ENCODE measurements at regions not wholly inside any gene's neighbourhood (a gene's known extent, or its start where the extent isn't known, plus 50 kb on each side); places are given as distances from the start of the nearest gene placed in this dataset.
"Not testable (repeated sequence)": the region's sequence is repeated elsewhere in the genome, so short reads cannot be mapped to it uniquely, and the experiment has no call there.

GRCh38 chr10:118948786-118949185 is 80.7 kb upstream of the NANOS1 start:
- no peak for DNase-seq (ENCODE audit: low spot score)

GRCh38 chr10:118950190-118950680 is 79.3 kb upstream of the NANOS1 start:
- DNase-seq (ENCODE audit: low spot score), result peak; percentile 56

GRCh38 chr10:118950997-118951637 is 78.4 kb upstream of the NANOS1 start:
- DNase-seq (ENCODE audit: low spot score), result no peak

GRCh38 chr10:118952493-118953295 is 76.8 kb upstream of the NANOS1 start:
- DNase-seq (ENCODE audit: low spot score), result no peak

GRCh38 chr10:118953598-118954393 is 75.7 kb upstream of the NANOS1 start:
- no peak for DNase-seq (ENCODE audit: low spot score)

- DNase-seq (ENCODE audit: low spot score), result no peak
These were observed 74.0 kb upstream of the NANOS1 start for GRCh38 chr10:118955531-118955930.

- DNase-seq (ENCODE audit: low spot score), result no peak
These were observed 73.3 kb upstream of the NANOS1 start for GRCh38 chr10:118955951-118956801.

GRCh38 chr10:118956802-118957442 is 72.6 kb upstream of the NANOS1 start:
- no peak for DNase-seq (ENCODE audit: low spot score)

GRCh38 chr10:118957443-118957825 is 72.1 kb upstream of the NANOS1 start:
- no peak for DNase-seq (ENCODE audit: low spot score)

- no peak for DNase-seq (ENCODE audit: low spot score)
These were observed 71.5 kb upstream of the NANOS1 start for GRCh38 chr10:118957966-118958365.

- DNase-seq (ENCODE audit: low spot score), result no peak
These were observed 71.0 kb upstream of the NANOS1 start for GRCh38 chr10:118958559-118958958.

GRCh38 chr10:118958984-118959925 is 70.3 kb upstream of the NANOS1 start:
- DNase-seq (ENCODE audit: low spot score), result peak; percentile 46

GRCh38 chr10:118960157-118961090 is 69.1 kb upstream of the NANOS1 start:
- no peak for DNase-seq (ENCODE audit: low spot score)

GRCh38 chr10:118961436-118961835 is 68.1 kb upstream of the NANOS1 start:
- DNase-seq (ENCODE audit: low spot score), result no peak

GRCh38 chr10:118962331-118962868 is 67.1 kb upstream of the NANOS1 start:
- not testable (repeated sequence) for DNase-seq (ENCODE audit: low spot score)

GRCh38 chr10:118963341-118963740 is 66.2 kb upstream of the NANOS1 start:
- no peak for DNase-seq (ENCODE audit: low spot score)

GRCh38 chr10:118963933-118964332 is 65.6 kb upstream of the NANOS1 start:
- DNase-seq (ENCODE audit: low spot score), result no peak

- not testable (repeated sequence) for DNase-seq (ENCODE audit: low spot score)
These were observed 65.0 kb upstream of the NANOS1 start for GRCh38 chr10:118964476-118964875.

All from A172 (cell line).